Fibroblast of skin of right biceps (primary cell): ENCODE measurements at regions not wholly inside any gene's neighbourhood (a gene's known extent, or its start where the extent isn't known, plus 50 kb on each side); places are given as distances from the start of the nearest gene placed in this dataset.

Experiments
- DNase-seq: peaks from one replicate; pipeline ENCODE4 v3.0.0-alpha.2; 2013

DNA sequence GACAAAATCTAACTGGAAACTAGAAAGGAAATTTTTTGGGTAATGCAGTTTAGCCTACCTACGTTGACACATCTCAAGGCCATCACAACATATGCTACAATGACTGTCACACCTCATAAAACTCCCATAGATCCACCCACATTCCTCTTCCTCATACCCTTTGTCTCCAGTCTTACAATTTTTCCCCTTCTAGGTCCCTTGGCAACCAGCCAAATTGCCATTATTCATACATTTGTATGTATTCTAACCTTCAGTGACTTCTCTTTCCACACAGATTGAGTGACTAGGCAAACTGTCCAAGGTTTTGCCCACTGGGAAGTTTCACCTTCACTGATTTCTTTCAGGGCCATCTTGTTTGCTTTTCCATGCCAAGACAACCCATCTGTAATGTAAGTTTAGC is 100.5 kb upstream of the TPK1 start:
- DNase-seq: no peak

- DNase-seq: no peak
These were observed 74.6 kb upstream of the TPK1 start for GRCh38 chr7:144910411-144910810.

DNA sequence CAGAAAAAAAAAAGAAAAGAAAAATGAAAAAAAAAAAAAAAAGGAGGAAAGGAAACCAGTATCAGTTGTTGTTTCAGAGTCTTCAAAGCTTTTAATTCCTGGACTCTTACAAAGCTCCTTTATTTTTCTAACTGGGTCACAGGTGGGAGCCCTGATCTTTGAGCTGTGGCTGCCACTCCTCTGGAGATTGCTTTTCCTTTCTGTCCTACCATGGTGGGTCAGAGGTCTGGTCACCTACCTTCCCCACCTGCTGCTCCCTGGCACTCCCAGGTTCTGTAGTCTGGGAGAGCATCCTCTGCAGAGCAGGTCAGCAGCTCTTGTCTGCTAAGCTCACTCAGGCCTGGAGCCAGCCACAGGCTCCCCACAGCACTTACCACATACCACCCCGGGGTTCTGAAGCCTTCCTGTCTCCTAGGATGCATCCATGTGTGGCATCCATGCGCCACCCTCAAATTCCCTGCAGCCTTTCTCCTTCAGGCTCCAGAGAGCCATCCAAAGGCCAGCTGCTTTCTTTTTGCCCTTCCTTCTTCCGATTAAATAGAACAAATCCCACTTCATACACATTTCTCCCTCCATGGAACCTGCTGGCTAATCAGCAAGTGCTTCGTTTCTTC is 73.2 kb upstream of the TPK1 start:
- DNase-seq: no peak

GRCh38 chr7:144908324-144908723 is 72.5 kb upstream of the TPK1 start:
- DNase-seq: no peak

DNA sequence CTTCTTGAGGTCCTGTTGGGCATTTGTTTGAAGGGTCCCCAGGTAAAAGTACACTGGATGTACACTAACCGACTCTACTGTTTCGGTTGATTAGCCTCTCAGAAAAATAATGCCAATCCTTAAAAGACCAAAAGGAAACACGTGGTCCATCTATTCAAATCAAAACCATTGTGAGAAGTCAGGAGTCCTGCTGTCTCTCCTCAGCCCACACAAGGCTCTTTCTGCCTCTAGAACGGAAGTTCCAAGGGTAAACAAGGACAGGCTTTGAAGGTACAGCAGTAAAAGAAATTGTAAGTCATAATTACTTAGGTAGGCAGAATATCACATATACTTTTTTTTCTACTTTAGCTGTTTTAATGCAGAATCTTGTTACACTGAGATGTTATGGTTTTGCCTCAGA is 71.7 kb upstream of the TPK1 start:
- no peak for DNase-seq

- no peak for DNase-seq
These were observed 67.3 kb upstream of the TPK1 start for GRCh38 chr7:144903201-144903600.

GRCh38 chr7:144892761-144893160 is 56.9 kb upstream of the TPK1 start:
- DNase-seq: no peak
